ENCODE measurements at regions not wholly inside any gene's neighbourhood (a gene's known extent, or its start where the extent isn't known, plus 50 kb on each side); places are given as distances from the start of the nearest gene placed in this dataset.

DNA sequence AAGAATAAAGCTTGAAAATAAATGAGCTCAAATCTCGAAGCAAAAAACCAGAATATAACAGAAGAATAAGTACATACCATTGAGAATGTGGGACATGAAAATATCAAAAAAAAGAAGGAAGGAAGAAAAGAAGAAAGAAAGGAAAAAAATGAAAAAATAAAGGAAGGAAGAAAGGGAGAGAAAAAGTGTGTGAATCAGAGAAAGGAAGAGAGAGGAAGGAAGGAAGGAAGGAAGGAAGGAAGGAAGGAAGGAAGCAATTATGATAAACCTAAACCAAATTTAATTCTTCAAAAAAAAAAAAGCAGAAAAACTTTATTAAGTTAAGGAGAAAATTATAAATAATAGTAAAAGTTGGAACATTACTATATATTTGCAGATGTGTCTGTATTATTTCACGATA lies 949.8 kb downstream of the NLGN4X start:
- no peak for DNase-seq

DNA sequence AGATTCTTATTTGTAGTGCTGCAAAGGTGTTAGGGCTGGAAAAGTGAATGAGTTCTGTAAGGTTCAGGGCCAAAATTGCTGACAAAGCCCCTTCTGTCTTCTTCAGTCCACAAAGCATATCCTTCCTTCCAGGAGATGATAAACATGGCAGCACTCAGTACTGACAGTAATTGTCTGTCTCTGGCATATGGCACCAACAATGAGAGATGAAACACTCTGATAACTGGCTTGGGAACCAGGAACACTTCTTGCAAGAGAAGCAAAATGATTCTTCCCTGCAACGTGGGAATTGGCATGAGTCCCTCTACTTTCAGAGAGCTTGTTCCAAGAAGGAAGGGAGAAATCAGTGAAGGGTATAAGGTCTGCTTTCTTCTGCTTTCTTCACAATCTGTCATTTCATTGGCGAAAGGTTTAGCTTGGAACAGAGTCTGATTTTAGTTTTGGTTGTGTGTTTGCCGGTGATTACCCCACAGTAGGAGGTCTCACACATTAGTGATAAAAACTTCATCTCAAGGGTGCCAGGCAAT lies 963.3 kb downstream of the NLGN4X start:
- DNase-seq, result no peak

DNA sequence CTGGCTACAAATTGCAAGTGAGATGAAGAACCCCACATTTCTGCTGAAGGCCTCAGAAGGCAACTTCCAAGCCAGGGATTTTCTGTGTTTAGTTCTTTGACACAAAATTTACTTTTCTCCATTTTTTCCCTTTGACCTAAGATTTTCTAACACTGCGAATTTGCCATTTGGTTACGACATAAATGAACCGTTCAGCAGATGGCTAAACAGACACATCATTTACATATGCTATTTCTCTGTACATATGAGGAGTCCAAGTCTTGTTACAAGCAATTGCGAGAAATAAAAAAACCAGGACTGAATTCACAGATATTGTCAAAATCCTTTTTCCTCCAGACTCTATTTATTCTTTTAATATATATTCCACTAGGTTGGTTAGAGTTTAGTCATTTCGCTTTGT lies 978.6 kb downstream of the NLGN4X start:
- DNase-seq, result no peak

DNA sequence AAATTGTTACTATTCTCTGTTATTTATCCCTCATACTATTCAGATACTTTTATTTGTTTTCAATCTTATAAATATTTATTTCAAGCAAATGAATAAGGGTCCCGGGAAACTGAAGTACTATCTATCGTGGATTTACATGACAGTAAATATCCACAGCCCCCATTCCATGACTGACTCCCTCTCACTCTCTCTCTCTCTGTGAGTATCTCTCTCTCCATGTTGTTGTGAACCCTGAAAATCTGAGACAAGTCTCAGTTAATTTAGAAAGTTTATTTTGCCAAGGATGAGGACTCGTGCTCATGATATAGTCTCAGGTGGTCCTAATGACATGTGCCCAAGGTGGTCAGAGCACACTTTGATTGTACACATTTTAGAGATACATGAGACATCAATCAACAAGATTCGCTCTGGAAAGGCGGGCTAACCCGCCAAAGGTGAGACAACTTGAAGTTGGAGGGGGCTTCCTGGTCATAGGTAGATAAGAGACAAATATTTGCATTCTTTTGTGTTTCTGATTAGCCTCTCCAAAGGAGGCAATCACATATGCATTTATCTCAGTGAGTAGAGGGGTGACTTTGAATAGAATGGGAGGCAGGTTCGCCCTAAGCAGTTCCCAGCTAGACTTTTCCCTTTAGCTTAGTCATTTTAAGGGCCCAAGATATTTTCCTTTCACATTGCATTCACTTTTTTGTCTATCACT lies 986.4 kb downstream of the NLGN4X start:
- DNase-seq, result no peak

DNA sequence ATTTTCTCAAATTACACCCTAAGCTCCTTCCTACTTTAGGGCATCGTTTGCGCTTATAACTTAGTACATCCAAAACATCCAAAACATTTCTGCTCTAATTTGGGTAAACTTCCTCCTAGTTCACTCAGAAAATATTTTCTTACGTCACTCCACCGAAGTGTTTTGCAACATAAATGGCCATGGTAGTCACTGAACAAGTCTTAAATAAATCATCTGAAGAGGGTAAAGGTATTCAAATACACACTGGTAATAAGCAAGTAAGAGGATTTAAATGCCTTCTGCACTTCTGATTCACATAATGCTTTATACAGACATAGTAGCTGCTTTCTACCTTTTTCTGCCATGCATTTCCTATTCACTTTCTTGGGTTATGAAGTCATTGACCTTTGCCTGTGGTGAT lies 991.9 kb downstream of the NLGN4X start:
- no peak for DNase-seq

DNA sequence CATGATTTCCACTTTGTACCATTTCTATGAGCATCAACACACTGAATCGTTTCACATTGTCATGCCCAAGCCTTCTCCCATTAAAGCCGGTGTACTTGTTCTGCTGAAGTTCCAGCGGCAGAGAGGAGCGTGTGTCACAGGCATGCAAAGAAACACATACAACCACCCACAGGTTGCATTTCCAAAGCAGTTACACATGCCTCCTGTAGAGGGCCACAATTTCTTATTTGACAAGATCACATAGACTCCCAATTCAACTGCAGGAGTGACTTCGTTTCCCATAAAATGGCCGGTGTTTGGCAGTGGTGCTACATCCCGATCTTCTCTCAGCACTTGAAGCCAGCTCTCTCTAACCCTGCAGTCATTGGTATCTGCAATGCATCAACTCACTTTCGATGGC lies 992.6 kb downstream of the NLGN4X start:
- DNase-seq, result no peak

DNA sequence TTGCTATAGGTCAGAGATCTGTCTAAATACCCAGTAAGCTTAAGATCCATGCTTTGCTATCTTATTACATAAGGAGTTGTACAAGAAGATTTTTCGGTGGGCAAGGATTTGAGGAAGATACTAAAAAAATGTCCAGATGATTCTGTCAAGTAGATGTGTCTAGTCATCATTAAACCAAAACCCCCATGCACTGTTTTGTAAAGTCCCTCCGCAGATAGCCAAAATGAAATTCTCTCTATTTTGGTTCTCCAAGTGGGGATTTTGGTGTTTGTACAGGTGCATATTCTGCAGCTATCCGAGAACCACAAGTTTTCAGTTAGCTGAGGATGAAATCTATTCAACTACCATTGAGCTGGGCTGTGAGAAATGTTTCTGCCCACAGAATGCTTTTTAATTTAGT lies 994.8 kb downstream of the NLGN4X start:
- DNase-seq, result no peak

DNA sequence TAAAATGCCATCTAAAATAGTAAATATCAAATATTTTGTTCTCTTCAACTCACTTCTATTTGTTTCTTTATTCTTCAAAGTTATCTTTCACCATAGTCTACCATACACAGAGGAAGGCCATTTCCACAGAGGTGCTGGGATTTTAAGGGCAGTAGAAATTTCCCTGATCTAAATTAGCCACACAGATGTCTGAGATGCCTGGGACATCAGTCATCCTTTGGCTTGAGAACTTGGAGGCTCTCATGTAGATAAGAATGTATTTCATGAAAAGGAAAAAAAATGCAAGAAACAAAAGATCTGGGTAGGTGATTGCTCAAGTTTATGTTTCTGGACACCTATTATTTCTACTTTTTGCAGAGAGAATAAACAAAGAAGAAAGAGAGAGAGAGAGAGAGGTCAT lies 1008.2 kb downstream of the NLGN4X start:
- DNase-seq, result no peak

DNA sequence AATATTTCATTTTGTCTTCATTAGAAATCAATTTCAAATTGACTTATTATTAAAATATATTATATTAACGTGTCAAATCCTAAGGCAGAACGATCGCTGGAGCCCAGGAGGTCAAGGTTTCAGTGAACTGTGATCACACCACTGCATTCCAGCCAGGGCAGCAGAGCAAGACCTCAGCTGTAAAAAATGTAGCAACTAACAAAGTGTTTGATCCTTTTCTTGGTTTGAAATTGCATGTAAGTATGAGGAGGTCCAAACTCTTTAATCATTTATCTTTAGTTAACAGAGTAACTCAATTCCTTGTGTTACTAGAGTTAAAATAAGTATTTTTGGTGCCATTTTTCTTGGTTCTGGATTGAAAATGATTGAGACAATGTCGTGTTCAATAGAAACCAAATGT lies 1033.9 kb downstream of the NLGN4X start:
- no peak for DNase-seq

DNA sequence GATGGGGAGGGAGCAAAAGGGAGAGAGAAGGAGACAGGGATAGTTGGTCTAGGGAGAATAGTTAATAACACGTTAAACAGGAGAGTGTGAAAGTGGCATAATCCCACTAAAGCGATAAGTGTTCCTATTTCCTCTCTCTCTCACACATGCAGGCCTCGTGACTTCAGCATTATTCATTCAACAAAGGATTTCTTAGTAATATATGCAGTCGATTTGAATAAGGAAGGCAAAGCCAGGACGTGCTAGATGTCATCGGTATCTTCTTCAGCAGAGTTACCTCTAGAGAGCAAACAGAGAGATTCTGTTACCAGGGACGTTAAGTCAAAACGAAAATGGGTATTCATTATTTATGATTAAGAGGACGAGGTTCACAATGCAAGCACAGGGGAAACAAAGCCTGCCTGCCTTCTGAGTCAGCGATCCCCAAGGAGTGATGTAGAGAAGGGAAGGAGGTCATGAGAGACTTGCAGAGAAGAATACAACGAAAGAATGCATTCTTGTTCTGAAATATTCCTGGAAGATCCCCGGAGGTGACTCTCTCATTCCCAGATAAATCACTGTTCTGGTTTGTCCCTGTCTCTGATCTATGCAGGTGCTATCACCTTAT lies 1048.4 kb downstream of the NLGN4X start:
- no peak for DNase-seq

DNA sequence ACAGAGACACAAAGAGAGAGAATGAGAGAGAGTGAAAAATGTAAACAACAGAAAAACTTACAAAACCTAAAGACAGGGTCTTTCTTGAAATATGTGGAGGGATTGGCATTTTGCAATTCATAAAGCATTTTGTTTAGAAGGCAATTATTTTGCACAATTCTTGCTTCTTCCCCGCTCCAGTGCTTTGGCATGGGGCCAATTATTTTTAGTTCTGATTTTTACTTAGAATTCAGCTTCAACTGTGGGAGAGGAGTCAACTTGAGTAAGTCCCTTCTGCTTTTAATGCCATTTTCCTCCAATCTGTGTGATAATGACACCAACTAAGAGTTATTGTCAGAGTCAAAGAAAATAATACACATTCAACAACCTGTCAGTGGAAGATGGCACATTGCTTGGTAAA lies 1051.9 kb downstream of the NLGN4X start:
- DNase-seq, result no peak

DNA sequence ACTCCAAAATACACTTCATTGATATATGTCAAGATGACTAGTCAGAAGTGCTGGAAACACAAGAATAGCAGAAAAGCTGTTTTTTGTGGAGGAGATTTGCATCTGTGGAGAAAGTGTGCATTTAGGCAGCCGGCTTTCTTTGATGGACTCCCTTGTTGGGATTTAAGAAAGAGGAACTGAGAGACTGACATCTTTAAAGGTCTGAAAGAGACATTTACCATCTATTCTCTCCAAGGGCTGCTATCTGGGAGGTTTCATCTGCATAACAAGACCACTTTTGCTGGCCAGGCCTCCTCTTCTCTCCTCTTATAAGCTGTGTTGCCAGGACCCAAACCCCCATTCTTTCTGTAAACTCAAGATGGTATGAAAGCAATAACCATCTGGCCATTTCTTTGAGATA lies 1065.0 kb downstream of the NLGN4X start:
- no peak for DNase-seq

DNA sequence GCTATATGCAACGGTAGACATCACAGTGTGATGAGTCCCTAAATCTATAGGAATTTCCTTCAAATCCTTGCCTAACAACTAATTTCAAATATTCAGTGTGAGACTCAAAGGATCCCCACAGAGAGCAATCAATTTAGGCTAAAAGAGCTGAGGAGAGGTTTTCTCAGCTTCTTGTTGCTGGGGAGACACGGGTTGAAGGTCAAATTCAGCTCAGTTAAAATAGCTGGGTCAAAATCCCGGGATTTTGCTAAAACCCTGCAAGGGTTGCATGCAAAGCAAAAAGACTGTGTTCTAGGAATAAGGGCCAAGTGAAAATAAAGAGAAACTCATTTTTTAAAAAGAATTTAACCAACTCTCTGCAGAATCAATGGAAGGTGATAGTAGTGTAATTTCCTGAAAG lies 1073.4 kb downstream of the NLGN4X start:
- no peak for DNase-seq

DNA sequence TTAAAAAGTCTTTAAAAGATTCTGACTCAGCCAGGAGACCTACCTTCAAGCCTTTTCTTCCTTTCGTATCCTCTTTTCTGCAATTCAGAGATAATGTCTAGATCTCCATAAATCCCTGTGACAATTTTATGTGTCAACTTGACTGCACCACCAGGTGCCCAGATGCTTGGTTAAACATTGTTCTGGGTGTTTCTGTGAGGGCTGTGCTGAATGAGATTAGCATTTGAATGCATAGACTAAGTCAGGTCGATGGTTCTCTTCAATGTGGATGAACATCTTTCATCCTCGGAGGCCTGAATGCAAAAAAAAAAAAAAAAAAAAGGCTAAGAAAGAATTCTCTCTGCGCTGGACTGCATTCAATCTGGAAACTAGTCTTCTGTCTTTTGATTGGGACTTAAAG lies 1082.7 kb downstream of the NLGN4X start:
- no peak for DNase-seq

DNA sequence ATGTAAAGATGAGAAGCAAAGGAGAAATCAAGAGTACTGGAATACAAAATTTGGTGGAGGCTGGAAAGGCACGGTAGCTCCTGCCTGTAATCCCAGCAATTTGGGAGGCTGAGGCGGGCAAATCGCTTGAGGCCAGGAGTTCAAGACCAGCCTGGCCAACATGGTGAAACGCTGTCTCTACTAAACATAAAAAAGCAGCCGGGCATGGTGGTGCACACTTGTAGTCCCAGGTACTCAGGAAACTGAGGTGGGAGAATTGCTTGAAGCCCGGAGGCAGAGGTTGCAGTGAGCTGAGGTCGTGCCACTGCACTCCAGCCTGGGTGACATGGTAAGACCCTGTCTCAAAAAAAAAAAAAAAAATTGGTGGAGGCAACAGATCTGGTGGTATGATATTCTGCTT lies 1086.0 kb downstream of the NLGN4X start:
- DNase-seq, result no peak

DNA sequence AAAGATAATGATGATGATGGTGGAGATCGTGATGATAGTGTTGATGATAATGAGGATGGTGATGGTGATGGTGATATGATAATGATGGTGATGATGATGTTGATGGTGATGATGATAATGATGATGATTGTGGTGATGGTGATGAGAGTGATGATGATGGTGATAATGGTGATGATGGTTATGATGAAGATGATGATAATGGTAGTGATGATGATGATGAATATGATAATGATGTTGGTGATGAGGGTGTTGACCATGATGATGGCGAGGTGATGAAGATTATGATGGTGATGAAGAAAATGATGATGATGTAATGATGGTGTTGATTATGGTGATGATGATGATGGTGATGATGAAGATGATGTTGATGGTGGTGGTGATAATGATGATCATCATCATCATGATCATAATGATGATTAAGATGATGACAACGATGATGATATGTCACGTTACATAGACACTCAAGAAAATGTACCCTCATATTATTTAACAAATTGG lies 1106.4 kb downstream of the NLGN4X start:
- DNase-seq, result no peak

DNA sequence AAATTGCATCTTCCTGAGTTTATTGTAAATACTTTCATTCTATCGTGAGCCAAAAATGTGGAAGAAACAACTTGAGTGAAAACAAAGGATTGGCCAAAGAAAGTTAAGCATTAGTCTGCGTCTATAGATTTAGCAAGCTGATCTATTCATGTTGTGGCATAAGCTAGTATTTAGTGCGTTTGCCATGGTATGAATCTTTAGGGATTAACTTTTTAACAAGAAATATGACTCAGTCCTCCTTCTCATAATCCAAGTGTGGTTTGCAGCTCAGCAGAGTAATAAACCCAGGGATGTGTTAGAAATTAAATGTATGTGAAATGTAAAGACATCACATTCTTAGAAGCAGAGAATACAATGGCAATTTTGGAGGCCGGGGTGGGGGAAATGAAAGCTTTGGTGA lies 1110.9 kb downstream of the NLGN4X start:
- no peak for DNase-seq

DNA sequence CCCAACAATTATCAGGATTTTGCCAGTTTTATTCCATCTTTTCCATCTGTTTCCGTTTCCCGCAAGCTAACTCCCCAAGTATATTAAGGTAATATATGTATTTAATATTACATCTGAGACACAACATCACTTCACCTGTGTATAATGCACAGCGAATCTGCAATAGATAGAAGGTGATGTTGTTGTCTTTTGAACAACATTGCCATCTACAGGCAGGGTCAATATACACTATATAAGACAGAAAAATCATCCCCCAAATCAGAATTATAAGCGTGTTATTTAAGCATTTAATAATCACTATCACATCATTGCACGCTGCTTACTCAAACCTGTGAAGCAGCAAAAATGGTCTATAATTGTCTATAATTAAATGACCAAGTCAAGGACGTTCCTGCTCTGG lies 1115.5 kb downstream of the NLGN4X start:
- DNase-seq, result no peak

DNA sequence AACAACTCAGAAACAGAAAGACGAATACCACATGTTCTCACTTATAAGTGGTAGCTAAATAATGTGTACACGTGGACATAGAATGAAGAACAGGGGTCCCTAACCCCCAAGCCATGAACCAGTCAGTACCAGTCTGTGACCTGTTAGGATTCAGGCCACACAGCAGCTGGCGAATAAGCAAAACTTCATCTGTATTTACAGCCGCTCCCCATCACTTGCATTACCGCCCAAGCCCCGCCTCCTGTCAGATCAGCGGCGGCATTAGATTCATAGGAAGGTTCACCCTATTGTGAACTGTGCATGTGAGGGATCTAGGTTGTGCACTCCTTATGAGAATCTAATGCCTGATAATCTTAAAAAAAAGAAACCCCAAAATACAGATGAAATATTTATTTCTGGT lies 1128.7 kb downstream of the NLGN4X start:
- DNase-seq, result no peak

DNA sequence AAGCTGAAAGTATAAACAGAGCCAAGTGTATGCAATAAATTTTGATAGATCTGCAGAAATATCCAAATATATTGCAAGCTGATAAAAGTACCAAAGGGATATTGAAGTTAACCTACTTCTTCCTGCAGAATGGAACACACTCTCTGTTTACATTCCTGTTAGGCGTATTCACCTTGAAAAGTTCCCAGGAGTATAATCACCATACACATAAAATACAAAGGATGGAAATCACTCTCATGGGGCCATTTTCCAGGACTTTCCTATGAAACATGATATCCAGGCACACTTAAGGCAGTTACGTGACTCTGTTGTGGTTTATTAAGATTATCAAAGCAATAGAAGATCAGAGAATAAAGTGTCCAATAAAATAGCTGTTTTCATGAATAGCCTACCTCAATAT lies 1142.3 kb downstream of the NLGN4X start:
- DNase-seq, result no peak

DNA sequence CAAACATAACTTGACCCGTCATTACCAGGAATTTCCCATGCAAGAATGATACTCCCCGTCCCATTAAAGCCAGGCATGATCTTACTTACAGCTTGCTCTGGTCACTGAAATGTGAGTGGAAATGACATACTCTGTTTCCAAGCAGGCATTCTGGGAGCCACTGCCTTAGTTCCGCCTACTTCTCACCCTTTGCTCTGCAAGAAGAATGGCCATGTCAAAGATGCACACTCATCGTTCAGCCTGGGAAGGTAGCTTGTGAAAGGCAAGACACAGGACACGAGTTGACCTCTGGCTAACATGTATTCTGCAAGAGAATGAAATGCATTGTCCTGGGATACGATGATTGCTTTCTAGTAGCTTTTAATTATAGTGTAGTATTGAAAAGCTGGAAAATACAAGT lies 1144.4 kb downstream of the NLGN4X start:
- no peak for DNase-seq

DNA sequence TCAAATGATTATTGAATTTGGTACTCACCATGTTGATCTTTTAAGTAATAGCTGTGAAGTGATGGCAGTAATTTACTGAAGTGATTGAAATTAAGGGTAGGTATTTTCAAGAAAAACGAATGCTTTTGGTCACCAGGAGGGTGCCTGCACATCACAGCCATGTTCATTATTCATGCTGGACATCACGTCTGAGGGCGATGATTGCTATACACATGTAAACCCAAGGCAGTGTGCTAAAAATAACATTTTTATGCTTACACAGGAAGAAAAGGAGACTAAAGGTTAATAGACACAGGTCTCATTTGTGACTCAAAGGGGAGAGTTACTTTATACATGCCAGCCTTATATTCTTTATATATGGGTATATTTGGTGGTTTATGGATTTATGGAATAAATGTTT lies 1146.0 kb downstream of the NLGN4X start:
- DNase-seq, result no peak

DNA sequence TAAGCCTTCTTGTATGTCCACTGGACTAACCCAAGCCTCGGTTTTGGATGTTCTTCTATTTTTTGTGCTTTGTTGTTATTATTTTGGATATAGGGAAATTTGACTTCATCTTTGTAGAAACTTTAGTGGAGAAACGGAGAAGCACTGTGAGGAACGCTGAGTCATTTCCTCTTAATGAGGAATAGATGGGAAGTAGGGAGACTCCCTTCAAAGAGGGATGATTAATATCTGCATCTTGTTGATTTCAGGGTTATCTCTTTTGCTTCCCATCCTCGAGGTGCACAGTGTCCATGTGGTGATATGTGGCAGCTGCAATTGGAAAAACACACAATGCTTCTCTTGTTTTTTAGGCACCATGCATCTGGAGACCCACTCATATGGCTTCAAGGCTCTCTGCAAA lies 1147.9 kb downstream of the NLGN4X start:
- DNase-seq, result no peak

DNA sequence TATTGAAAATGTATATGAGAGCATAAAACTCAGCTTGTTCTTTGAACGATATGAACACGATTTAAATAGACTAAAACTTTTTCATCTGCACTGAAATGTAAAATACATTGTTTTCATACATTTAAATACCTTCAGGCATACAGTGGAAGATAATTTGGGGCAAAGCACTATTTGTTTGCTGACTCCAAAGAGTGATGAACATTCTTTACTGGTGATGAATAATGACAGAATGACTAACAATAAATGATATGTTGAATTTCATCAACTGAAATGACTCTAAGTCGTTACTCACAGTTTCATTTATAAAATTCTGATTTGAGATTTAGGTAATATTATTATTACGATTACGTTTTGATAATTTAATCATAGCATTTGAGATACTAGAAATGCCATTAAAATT lies 1160.1 kb downstream of the NLGN4X start:
- DNase-seq, result no peak

DNA sequence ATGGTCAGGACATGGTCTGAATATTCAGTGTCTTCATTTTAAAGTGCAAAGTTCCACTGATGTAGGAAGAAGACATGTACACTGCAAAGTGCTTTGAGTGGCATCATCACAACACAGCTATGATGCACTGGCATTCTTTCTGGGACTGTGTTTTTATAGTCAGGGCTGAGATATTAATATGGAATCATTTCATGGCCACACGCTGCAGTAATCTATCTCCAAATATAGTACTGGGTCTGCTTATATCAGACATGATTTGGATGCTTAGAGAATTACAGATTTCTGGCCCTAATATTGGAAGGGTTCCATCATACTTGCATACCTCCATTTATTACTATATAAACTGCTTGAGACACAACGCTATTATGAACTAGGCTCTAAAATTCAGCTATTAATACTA lies 1170.9 kb downstream of the NLGN4X start:
- no peak for DNase-seq

Data from CD4-positive, alpha-beta T cell treated with Interleukin-4 for 1 hour (primary cell).